Keratinocyte (primary cell): ENCODE measurements at regions not wholly inside any gene's neighbourhood (a gene's known extent, or its start where the extent isn't known, plus 50 kb on each side); places are given as distances from the start of the nearest gene placed in this dataset.

Experiments
- DNase-seq: peaks from one replicate; pipeline ENCODE4 v3.0.0-alpha.2; 2011; ENCODE audit warnings: low read depth, missing footprints, low spot score
- FAIRE-seq: peaks from 2 replicates; lab custom pipeline; 2011; peaks lifted over from hg19 to GRCh38; lab: Jason Lieb, UNC
- H2AFZ ChIP-seq: 2 replicates; pipeline ENCODE4 v1.6.0; 2012; ENCODE audit warnings: low read length, control low read depth, inconsistent platforms; ENCODE audit not compliant: control insufficient read depth
- H3K27ac ChIP-seq: 2 replicates; pipeline ENCODE4 v1.5.1; 2011; ENCODE audit warnings: low read length; ENCODE audit not compliant: control insufficient read depth, insufficient read depth
- H3K27me3 ChIP-seq: 3 replicates; pipeline ENCODE4 v1.6.0; 2011; ENCODE audit warnings: low read length; ENCODE audit not compliant: control insufficient read depth, insufficient read depth; ENCODE audit errors: extremely low read depth
- H3K36me3 ChIP-seq, 2 experiments: 2 replicates in 1 of 2; 3 replicates in 1 of 2; pipeline ENCODE4 v1.5.1; 2011; ENCODE audit warnings: low read length in 2 of 2, mild to moderate bottlenecking in 1 of 2; ENCODE audit not compliant: control insufficient read depth in 2 of 2, insufficient read depth in 2 of 2; ENCODE audit errors: extremely low read depth in 1 of 2
- H3K4me1 ChIP-seq: 3 replicates; pipeline ENCODE4 v1.5.1; 2011; ENCODE audit warnings: low read length; ENCODE audit not compliant: control insufficient read depth, insufficient read depth; ENCODE audit errors: extremely low read depth
- H3K4me2 ChIP-seq: 3 replicates; pipeline ENCODE4 v1.6.0; 2011; ENCODE audit warnings: low read depth, low read length; ENCODE audit not compliant: control insufficient read depth, insufficient read depth; ENCODE audit errors: extremely low read depth
- H3K4me3 ChIP-seq, 3 experiments: fragments of 200-600 bp in 1 of 3; sonication (generic) in 1 of 3; 2 replicates in 2 of 3; 3 replicates in 1 of 3; pipeline ENCODE4 v1.5.1; 2011 to 2016; ENCODE audit warnings: low read length in 3 of 3, mild to moderate bottlenecking in 3 of 3, control low read depth in 2 of 3, inconsistent platforms in 1 of 3, low read depth in 1 of 3, mixed read lengths in 1 of 3, mixed run types in 1 of 3, moderate library complexity in 1 of 3; ENCODE audit not compliant: control insufficient read depth in 2 of 3, insufficient read depth in 2 of 3; ENCODE audit errors: extremely low read depth in 1 of 3
- H3K79me2 ChIP-seq: 2 replicates; pipeline ENCODE4 v1.6.0; 2012; ENCODE audit warnings: low read length; ENCODE audit not compliant: control insufficient read depth, insufficient read depth
- H3K9ac ChIP-seq: 3 replicates; pipeline ENCODE4 v1.6.0; 2011; ENCODE audit warnings: low read length; ENCODE audit not compliant: control insufficient read depth, insufficient read depth; ENCODE audit errors: extremely low read depth
- H3K9me1 ChIP-seq: 3 replicates; pipeline ENCODE4 v1.6.0; 2011; ENCODE audit warnings: low read length; ENCODE audit not compliant: control insufficient read depth, insufficient read depth; ENCODE audit errors: extremely low read depth
- H3K9me3 ChIP-seq: 2 replicates; pipeline ENCODE4 v1.5.1; 2012; ENCODE audit warnings: low read depth, low read length; ENCODE audit not compliant: control insufficient read depth
- H4K20me1 ChIP-seq: 3 replicates; pipeline ENCODE4 v1.6.0; 2011; ENCODE audit warnings: low read length; ENCODE audit not compliant: control insufficient read depth, insufficient read depth; ENCODE audit errors: extremely low read depth
- EZH2 ChIP-seq: IDR thresholded peaks from one replicate; pipeline ENCODE4 v1.6.1; 2012; ENCODE audit warnings: inconsistent platforms, mild to moderate bottlenecking, low read length, moderate library complexity
- dilution Hi-C: fragments of 300-500 bp; cut with MboI; formaldehyde crosslinking; loops from one replicate; pipeline ENCODE4 v1.7.0; 2020; ENCODE audit warnings: low sequenced_read_pairs; ENCODE audit not compliant: extremely low pct_ligation_motif_present
- TF ChIP-seq, protein P1 (sequence below), 3 experiments: IDR thresholded peaks in 1 of 3; conservative IDR thresholded peaks in 1 of 3; optimal IDR thresholded peaks in 1 of 3; 2 replicates in 2 of 3; 3 replicates in 1 of 3; pipeline versions ENCODE3 to v1.5.1; 2011; ENCODE audit warnings: low read length in 3 of 3, mild to moderate bottlenecking in 3 of 3, moderate library complexity in 2 of 3, control low read depth in 1 of 3, inconsistent platforms in 1 of 3; ENCODE audit not compliant: insufficient read depth in 2 of 3; ENCODE audit errors: extremely low read depth in 1 of 3

GRCh38 chr18:46350598-46351159 is 246.5 kb downstream of the HAUS1 start:
- Histone ChIP-seq H3K4me2 (no peak overlapping the region), H3K36me3 (no peaks in the 10 kb centered on the region), H3K4me1 (peaks cover 4% of the 10 kb centered on the region), H3K9me3 (no peaks in the 10 kb centered on the region), H3K27me3 (no peaks in the 10 kb centered on the region), H3K27ac (no peak overlapping the region), H2AFZ (no peak overlapping the region), H3K9ac (no peak overlapping the region), H4K20me1 (no peaks in the 10 kb centered on the region), H3K79me2 (no peaks in the 10 kb centered on the region), H3K4me3 (no peak overlapping the region), H3K9me1 (no peaks in the 10 kb centered on the region)
- DNase-seq (no peak), FAIRE-seq (no peak)
- dilution Hi-C loops: no loop called here
- no peak for TF ChIP-seq EZH2
- TF ChIP-seq, protein P1, sequence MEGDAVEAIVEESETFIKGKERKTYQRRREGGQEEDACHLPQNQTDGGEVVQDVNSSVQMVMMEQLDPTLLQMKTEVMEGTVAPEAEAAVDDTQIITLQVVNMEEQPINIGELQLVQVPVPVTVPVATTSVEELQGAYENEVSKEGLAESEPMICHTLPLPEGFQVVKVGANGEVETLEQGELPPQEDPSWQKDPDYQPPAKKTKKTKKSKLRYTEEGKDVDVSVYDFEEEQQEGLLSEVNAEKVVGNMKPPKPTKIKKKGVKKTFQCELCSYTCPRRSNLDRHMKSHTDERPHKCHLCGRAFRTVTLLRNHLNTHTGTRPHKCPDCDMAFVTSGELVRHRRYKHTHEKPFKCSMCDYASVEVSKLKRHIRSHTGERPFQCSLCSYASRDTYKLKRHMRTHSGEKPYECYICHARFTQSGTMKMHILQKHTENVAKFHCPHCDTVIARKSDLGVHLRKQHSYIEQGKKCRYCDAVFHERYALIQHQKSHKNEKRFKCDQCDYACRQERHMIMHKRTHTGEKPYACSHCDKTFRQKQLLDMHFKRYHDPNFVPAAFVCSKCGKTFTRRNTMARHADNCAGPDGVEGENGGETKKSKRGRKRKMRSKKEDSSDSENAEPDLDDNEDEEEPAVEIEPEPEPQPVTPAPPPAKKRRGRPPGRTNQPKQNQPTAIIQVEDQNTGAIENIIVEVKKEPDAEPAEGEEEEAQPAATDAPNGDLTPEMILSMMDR (optimal IDR thresholded peaks at IDR 0.05 in 1 of 3, IDR thresholded peaks at IDR 0.05 in 1 of 3, conservative IDR thresholded peaks at IDR 0.05 in 1 of 3; ENCODE audit: extremely low read depth in 1 of 3, insufficient read depth in 2 of 3, low read length in 3 of 3): no peak

GRCh38 chr18:46352520-46353250 is 248.5 kb downstream of the HAUS1 start:
- Histone ChIP-seq H3K9ac (no peak overlapping the region), H3K9me3 (no peaks in the 10 kb centered on the region), H3K9me1 (no peaks in the 10 kb centered on the region), H3K36me3 (no peaks in the 10 kb centered on the region), H3K27me3 (no peaks in the 10 kb centered on the region), H3K4me2 (no peak overlapping the region), H3K27ac (no peak overlapping the region), H3K4me1 (peaks cover 3% of the 10 kb centered on the region), H3K4me3 (no peak overlapping the region), H2AFZ (no peak overlapping the region), H3K79me2 (no peaks in the 10 kb centered on the region), H4K20me1 (no peaks in the 10 kb centered on the region)
- DNase-seq (no peak), FAIRE-seq (no peak)
- dilution Hi-C loops: no loop called here
- no peak for TF ChIP-seq EZH2
- TF ChIP-seq, protein P1 (optimal IDR thresholded peaks at IDR 0.05 in 1 of 3, IDR thresholded peaks at IDR 0.05 in 1 of 3, conservative IDR thresholded peaks at IDR 0.05 in 1 of 3; ENCODE audit: extremely low read depth in 1 of 3, insufficient read depth in 2 of 3, low read length in 3 of 3): no peak
